ENCODE measurements at regions not wholly inside any gene's neighbourhood (a gene's known extent, or its start where the extent isn't known, plus 50 kb on each side); places are given as distances from the start of the nearest gene placed in this dataset.

GRCh38 chr9:73009649-73010288, 56.9 kb upstream of the ALDH1A1 start:
- intact Hi-C loops (cut with DNase I; ENCODE audit: low total_unique reads), result no loop called here
- DNase-seq, result no peak
- Histone ChIP-seq H3K4me1 (no peaks in the 10 kb centered on the region), H3K36me3 (no peaks in the 10 kb centered on the region), H3K27me3 (no peaks in the 10 kb centered on the region), H3K27ac (no peak overlapping the region), H3K4me3 (no peak overlapping the region), H3K9me3 (no peaks in the 10 kb centered on the region)
- TF ChIP-seq, protein P1, sequence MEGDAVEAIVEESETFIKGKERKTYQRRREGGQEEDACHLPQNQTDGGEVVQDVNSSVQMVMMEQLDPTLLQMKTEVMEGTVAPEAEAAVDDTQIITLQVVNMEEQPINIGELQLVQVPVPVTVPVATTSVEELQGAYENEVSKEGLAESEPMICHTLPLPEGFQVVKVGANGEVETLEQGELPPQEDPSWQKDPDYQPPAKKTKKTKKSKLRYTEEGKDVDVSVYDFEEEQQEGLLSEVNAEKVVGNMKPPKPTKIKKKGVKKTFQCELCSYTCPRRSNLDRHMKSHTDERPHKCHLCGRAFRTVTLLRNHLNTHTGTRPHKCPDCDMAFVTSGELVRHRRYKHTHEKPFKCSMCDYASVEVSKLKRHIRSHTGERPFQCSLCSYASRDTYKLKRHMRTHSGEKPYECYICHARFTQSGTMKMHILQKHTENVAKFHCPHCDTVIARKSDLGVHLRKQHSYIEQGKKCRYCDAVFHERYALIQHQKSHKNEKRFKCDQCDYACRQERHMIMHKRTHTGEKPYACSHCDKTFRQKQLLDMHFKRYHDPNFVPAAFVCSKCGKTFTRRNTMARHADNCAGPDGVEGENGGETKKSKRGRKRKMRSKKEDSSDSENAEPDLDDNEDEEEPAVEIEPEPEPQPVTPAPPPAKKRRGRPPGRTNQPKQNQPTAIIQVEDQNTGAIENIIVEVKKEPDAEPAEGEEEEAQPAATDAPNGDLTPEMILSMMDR (IDR thresholded peaks at IDR 0.05), result no peak
- no peak for TF ChIP-seq POLR2A (IDR thresholded peaks at IDR 0.05)

- Histone ChIP-seq H3K4me1 (no peaks in the 10 kb centered on the region), H3K27me3 (no peaks in the 10 kb centered on the region), H3K4me3 (no peak overlapping the region), H3K27ac (no peak overlapping the region), H3K9me3 (no peaks in the 10 kb centered on the region), H3K36me3 (no peaks in the 10 kb centered on the region)
- DNase-seq, result no peak
- TF ChIP-seq, protein P1 (IDR thresholded peaks at IDR 0.05), result no peak
- TF ChIP-seq POLR2A (IDR thresholded peaks at IDR 0.05), result no peak
- intact Hi-C loops (cut with DNase I; ENCODE audit: low total_unique reads), result no loop called here
Observed at GRCh38 chr9:73007966-73008672, 55.3 kb upstream of the ALDH1A1 start.

DNA sequence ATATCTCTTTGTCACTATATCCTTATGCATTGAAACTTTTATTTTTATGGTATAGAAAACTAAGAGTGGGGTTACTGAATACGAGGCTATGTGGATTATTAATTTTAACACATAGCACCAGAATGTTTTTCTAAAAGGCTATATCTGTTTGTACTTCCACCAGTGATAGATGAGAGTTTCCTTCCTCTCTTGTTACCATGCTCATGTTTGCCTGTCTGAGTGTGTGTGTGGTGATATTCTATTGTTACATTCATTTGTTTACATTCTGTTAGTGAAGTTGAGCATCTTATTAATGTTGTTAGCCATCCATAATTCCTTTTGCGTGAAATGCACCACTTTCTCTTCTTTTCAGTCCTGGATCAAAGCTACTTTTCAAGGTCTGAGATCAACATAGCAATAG, 54.1 kb upstream of the ALDH1A1 start:
- intact Hi-C loops (cut with DNase I; ENCODE audit: low total_unique reads), result no loop called here
- DNase-seq, result no peak
- H3K27ac ChIP-seq, result no peak overlapping the region
- H3K27me3 ChIP-seq, result no peaks in the 10 kb centered on the region
- no peaks in the 10 kb centered on the region for H3K4me1 ChIP-seq
- H3K9me3 ChIP-seq, result no peaks in the 10 kb centered on the region
- no peak overlapping the region for H3K4me3 ChIP-seq
- TF ChIP-seq, protein P1 (IDR thresholded peaks at IDR 0.05), result no peak
- TF ChIP-seq POLR2A (IDR thresholded peaks at IDR 0.05), result no peak
- H3K36me3 ChIP-seq, result no peaks in the 10 kb centered on the region
